ENCODE measurements at regions not wholly inside any gene's neighbourhood (a gene's known extent, or its start where the extent isn't known, plus 50 kb on each side); places are given as distances from the start of the nearest gene placed in this dataset.

DNA sequence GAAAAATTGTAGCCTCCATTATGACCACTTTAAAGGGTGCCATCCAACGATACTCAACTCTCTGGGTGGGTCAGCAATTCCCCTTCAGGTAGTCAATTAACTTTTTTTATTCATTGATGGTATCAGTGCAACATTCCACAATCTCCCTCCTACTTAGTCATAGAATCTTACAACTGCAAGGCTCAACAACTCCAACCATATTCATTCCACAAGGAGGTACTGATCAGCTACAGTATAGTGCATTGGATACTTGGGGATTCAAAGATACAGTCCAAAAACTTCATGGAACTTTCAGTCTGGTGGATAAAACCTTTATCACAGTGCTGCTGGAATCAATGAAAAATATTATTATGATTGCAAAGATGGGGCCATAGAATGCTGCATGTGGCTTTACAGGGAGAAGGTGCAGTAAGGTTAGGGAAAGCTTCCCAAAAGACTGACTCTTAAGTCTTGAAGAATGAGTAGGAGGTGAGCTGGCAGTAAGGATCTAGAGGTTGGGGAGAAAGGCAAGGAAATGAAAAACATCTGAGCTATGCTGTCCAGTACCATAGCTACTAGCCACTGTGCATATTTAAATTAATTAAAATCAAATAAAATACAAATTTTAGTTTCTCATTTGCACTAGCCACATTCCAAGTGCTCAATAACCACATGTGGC is 314.7 kb upstream of the PRDM1 start:
- no peak for DNase-seq
- TF ChIP-seq, protein P1, sequence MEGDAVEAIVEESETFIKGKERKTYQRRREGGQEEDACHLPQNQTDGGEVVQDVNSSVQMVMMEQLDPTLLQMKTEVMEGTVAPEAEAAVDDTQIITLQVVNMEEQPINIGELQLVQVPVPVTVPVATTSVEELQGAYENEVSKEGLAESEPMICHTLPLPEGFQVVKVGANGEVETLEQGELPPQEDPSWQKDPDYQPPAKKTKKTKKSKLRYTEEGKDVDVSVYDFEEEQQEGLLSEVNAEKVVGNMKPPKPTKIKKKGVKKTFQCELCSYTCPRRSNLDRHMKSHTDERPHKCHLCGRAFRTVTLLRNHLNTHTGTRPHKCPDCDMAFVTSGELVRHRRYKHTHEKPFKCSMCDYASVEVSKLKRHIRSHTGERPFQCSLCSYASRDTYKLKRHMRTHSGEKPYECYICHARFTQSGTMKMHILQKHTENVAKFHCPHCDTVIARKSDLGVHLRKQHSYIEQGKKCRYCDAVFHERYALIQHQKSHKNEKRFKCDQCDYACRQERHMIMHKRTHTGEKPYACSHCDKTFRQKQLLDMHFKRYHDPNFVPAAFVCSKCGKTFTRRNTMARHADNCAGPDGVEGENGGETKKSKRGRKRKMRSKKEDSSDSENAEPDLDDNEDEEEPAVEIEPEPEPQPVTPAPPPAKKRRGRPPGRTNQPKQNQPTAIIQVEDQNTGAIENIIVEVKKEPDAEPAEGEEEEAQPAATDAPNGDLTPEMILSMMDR (IDR thresholded peaks at IDR 0.05; ENCODE audit: low read depth, low read length) = no peak

DNA sequence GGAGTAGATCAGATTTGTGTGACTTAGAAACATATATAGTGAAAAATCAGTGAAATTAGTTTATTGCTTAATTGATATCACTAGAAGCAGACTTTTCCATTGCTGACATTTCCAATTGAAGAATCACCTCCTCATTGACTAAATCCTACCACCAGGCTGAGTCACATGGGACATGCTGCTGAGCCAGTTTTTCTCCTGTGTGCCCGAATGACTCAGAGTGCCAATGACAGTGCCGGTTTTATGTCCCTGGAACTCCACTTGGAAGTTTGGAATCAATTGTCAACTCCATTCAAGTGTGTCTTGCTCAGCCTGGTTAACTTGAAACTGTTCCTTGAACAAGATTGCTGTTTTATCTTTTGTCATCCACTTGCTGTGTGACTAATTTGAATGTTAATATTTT is 316.1 kb upstream of the PRDM1 start:
- Histone ChIP-seq H3K36me3 (no peaks in the 10 kb centered on the region), H3K9me3 (no peaks in the 10 kb centered on the region), H3K27me3 (no peaks in the 10 kb centered on the region), H3K4me3 (ENCODE audit: low read depth, low read length) (no peak overlapping the region), H3K4me1 (no peaks in the 10 kb centered on the region)
- no peak for DNase-seq
- TF ChIP-seq, protein P1 (IDR thresholded peaks at IDR 0.05; ENCODE audit: low read depth, low read length) = no peak

More for the DNA sequence above, 314.7 kb upstream of the PRDM1 start:
- Histone ChIP-seq H3K9me3 (no peaks in the 10 kb centered on the region), H3K4me1 (no peaks in the 10 kb centered on the region), H3K36me3 (no peaks in the 10 kb centered on the region), H3K4me3 (ENCODE audit: low read depth, low read length) (no peak overlapping the region), H3K27me3 (no peaks in the 10 kb centered on the region)

DNA sequence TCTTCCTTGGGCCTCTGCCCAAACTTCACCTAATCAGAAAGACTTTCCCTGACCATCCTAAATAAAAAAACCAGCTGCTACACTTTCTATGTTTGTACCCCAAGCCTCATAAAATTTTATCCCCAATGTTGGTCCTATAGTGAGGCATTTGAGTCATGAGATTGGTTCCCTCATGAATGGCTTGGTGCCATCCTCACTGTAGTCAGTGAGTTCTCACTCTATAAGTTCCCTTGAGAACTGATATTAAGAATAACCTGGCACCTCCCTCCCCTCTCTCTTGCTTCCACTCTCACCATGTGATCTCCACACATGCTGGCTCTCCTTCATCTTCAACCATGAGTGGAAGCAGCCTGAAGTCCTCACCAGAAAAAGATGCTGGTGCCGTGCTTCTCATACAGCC is 316.9 kb upstream of the PRDM1 start:
- H3K4me1 ChIP-seq = no peaks in the 10 kb centered on the region
- no peaks in the 10 kb centered on the region for H3K9me3 ChIP-seq
- DNase-seq = no peak
- TF ChIP-seq, protein P1 (IDR thresholded peaks at IDR 0.05; ENCODE audit: low read depth, low read length) = no peak
- H3K36me3 ChIP-seq = no peaks in the 10 kb centered on the region
- no peak overlapping the region for H3K4me3 ChIP-seq (ENCODE audit: low read depth, low read length)
- no peaks in the 10 kb centered on the region; the same call in 1 of the 2 replicates for H3K27me3 ChIP-seq

DNA sequence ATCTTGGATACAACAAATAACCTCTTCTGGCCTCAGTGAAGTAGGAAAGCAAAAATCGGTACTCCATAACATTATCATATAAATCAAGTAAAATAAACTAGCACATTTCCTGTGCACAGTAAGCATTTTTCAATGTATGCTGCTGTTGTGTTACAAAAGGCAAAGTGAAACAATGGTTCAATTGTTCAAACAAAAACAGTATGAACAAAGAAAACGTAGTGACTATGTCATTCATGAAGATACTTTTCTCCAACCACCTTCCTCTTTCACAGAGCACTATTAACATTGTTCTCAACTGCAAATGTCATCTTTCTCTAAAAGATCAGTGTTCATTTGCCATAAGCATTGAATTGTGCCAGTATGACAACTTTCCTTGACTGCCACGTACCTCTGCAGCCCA is 318.6 kb upstream of the PRDM1 start:
- TF ChIP-seq, protein P1 (IDR thresholded peaks at IDR 0.05; ENCODE audit: low read depth, low read length) = no peak
- DNase-seq = no peak
- H3K27me3 ChIP-seq = no peaks in the 10 kb centered on the region; the same call in 1 of the 2 replicates
- no peaks in the 10 kb centered on the region for H3K36me3 ChIP-seq
- H3K9me3 ChIP-seq = no peaks in the 10 kb centered on the region
- H3K4me3 ChIP-seq (ENCODE audit: low read depth, low read length) = no peak overlapping the region
- no peaks in the 10 kb centered on the region for H3K4me1 ChIP-seq

DNA sequence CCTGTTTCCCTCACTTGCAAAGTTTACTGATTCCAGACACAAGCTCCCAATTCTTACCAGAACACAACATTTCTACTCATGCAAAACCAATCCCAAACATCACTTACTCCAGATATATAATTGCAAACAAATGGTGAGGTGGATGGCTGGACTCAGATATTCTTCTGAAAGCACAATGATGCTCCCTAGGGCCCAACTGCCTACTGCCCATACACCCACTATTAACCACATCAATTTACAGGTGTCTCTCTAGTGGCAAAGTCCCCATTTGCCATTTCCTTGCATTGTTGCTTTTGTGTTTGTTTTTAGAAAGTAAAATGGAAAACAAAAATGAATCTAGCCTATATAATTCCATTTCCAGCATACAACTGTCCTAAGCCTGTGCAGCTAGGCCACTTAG is 320.9 kb upstream of the PRDM1 start:
- Histone ChIP-seq H3K9me3 (no peaks in the 10 kb centered on the region), H3K36me3 (no peaks in the 10 kb centered on the region), H3K4me3 (ENCODE audit: low read depth, low read length) (no peak overlapping the region), H3K27me3 (no peaks in the 10 kb centered on the region; the same call in 1 of the 2 replicates), H3K4me1 (no peaks in the 10 kb centered on the region)
- no peak for DNase-seq
- TF ChIP-seq, protein P1 (IDR thresholded peaks at IDR 0.05; ENCODE audit: low read depth, low read length) = no peak

DNA sequence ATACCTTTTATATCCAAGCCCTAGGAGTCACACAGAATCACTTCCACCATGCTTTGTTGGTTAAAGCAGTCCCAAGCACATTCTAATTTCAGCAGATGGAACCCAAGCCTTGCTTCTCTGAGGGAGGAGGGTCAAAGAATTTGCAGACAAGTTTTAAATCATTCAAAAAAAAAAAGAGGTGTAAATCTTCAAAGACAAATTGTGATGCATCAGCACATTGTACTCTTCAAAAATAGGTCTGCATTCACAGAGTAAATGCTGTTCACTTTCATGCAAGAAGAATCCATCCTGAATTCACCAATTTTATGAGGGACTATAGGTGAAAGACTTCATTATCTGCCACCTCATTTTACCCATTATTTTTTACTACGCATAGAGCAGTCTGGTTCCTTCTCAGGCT is 321.8 kb upstream of the PRDM1 start:
- TF ChIP-seq, protein P1 (IDR thresholded peaks at IDR 0.05; ENCODE audit: low read depth, low read length) = no peak
- Histone ChIP-seq H3K27me3 (peaks cover 4% of the 10 kb centered on the region), H3K4me1 (no peaks in the 10 kb centered on the region), H3K9me3 (no peaks in the 10 kb centered on the region), H3K4me3 (ENCODE audit: low read depth, low read length) (no peak overlapping the region), H3K36me3 (no peaks in the 10 kb centered on the region)
- DNase-seq = no peak
